Body of pancreas (tissue), 4 donors: ENCODE measurements at regions not wholly inside any gene's neighbourhood (a gene's known extent, or its start where the extent isn't known, plus 50 kb on each side); places are given as distances from the start of the nearest gene placed in this dataset.

Source experiments
- POLR2A ChIP-seq, 3 donors: fragments of 450-650 bp; IDR thresholded peaks; one replicate each; pipeline ENCODE4 v1.6.1; 2016; ENCODE audit warnings: antibody characterized with exemption in 3 of 3, mild to moderate bottlenecking in 2 of 3
- TF ChIP-seq, protein P1 (sequence below), 7 experiments: fragments of 450-650 bp in 4 of 7; fragments of 200-600 bp in 3 of 7; sonication (generic) in 3 of 7; IDR thresholded peaks; one replicate each; pipeline ENCODE4 v1.5.1; 2016 to 2019; ENCODE audit warnings: antibody characterized with exemption in 7 of 7

DNA sequence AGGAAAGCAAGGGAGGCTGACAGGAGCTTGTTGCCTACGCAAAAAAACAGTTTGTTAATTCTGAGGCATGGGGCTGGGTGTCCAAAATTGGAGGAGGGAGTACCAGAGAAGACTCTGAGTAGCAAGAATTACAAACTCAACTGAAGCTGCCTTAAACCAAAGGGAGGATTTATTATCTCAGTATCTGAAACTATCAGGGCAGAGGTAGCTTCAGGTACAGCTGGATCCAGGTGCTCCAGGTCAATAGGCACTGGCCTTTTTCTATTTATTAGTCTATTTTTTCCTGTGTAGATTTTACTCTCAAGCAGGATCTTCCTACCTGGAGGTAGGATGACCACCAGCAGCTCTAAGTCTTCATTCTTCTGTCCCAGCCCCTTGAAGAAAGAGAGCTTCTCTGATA, 135.3 kb upstream of the NCOR2 start:
- TF ChIP-seq, protein P1, sequence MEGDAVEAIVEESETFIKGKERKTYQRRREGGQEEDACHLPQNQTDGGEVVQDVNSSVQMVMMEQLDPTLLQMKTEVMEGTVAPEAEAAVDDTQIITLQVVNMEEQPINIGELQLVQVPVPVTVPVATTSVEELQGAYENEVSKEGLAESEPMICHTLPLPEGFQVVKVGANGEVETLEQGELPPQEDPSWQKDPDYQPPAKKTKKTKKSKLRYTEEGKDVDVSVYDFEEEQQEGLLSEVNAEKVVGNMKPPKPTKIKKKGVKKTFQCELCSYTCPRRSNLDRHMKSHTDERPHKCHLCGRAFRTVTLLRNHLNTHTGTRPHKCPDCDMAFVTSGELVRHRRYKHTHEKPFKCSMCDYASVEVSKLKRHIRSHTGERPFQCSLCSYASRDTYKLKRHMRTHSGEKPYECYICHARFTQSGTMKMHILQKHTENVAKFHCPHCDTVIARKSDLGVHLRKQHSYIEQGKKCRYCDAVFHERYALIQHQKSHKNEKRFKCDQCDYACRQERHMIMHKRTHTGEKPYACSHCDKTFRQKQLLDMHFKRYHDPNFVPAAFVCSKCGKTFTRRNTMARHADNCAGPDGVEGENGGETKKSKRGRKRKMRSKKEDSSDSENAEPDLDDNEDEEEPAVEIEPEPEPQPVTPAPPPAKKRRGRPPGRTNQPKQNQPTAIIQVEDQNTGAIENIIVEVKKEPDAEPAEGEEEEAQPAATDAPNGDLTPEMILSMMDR (IDR thresholded peaks at IDR 0.05): no peak
- no peak for TF ChIP-seq POLR2A (IDR thresholded peaks at IDR 0.05)
